ENCODE measurements at regions not wholly inside any gene's neighbourhood (a gene's known extent, or its start where the extent isn't known, plus 50 kb on each side); places are given as distances from the start of the nearest gene placed in this dataset.
"Not testable (repeated sequence)": the region's sequence is repeated elsewhere in the genome, so short reads cannot be mapped to it uniquely, and the experiment has no call there.

- no peak for DNase-seq
Measured at GRCh38 chr5:101458587-101458986, 555.5 kb upstream of the ST8SIA4 start.

GRCh38 chr5:101455851-101456250 is 552.8 kb upstream of the ST8SIA4 start:
- DNase-seq: no peak

- no peak for DNase-seq
Measured at GRCh38 chr5:101455048-101455447, 552.0 kb upstream of the ST8SIA4 start.

GRCh38 chr5:101442281-101442680 is 539.2 kb upstream of the ST8SIA4 start:
- DNase-seq: not testable (repeated sequence)

GRCh38 chr5:101440173-101440572 is 537.1 kb upstream of the ST8SIA4 start:
- no peak for DNase-seq

GRCh38 chr5:101437351-101437750 is 534.3 kb upstream of the ST8SIA4 start:
- DNase-seq: no peak

GRCh38 chr5:101435768-101436167 is 532.7 kb upstream of the ST8SIA4 start:
- DNase-seq: no peak

- no peak for DNase-seq
Measured at GRCh38 chr5:101431201-101431600, 528.1 kb upstream of the ST8SIA4 start.

GRCh38 chr5:101430551-101430950 is 527.5 kb upstream of the ST8SIA4 start:
- no peak for DNase-seq

- DNase-seq: no peak
Measured at GRCh38 chr5:101429241-101429640, 526.2 kb upstream of the ST8SIA4 start.

GRCh38 chr5:101425339-101425859 is 522.3 kb upstream of the ST8SIA4 start:
- DNase-seq: no peak

- no peak for DNase-seq
Measured at GRCh38 chr5:101424530-101425175, 521.6 kb upstream of the ST8SIA4 start.

GRCh38 chr5:101418713-101419118 is 515.6 kb upstream of the ST8SIA4 start:
- DNase-seq: no peak

- DNase-seq: no peak
Measured at GRCh38 chr5:101404531-101404930, 501.4 kb upstream of the ST8SIA4 start.

GRCh38 chr5:101393795-101394450 is 490.8 kb upstream of the ST8SIA4 start:
- DNase-seq: no peak

GRCh38 chr5:101390151-101390908 is 487.2 kb upstream of the ST8SIA4 start:
- peak; percentile 57 for DNase-seq

GRCh38 chr5:101385276-101385675 is 482.2 kb upstream of the ST8SIA4 start:
- DNase-seq: no peak

- no peak for DNase-seq
Measured at GRCh38 chr5:101370181-101370580, 467.1 kb upstream of the ST8SIA4 start.

GRCh38 chr5:101364469-101364868 is 461.4 kb upstream of the ST8SIA4 start:
- no peak for DNase-seq

- DNase-seq: no peak
Measured at GRCh38 chr5:101362067-101362466, 459.0 kb upstream of the ST8SIA4 start.

- DNase-seq: no peak
Measured at GRCh38 chr5:101346906-101347305, 443.8 kb upstream of the ST8SIA4 start.

- DNase-seq: no peak
Measured at GRCh38 chr5:101346447-101346846, 443.4 kb upstream of the ST8SIA4 start.

GRCh38 chr5:101338226-101338625 is 435.1 kb upstream of the ST8SIA4 start:
- no peak for DNase-seq

GRCh38 chr5:101327816-101328215 is 424.7 kb upstream of the ST8SIA4 start:
- DNase-seq: no peak

All from hematopoietic multipotent progenitor cell treated with erythropoietin and hydrocortisone succinate and interleukin-3 and kit ligand, for 6 days (in vitro differentiated cells).